HepG2 (cell line): ENCODE measurements at regions not wholly inside any gene's neighbourhood (a gene's known extent, or its start where the extent isn't known, plus 50 kb on each side); places are given as distances from the start of the nearest gene placed in this dataset.

Experiments
- ATAC-seq: fragments of 200-7000 bp; cut with Tn5 transposase; 3 replicates; pipeline ENCODE4 v1.9.1; 2020; ENCODE audit warnings: mild to moderate bottlenecking, moderate library complexity
- BruUV-seq: library from RNA; stranded (reverse); fragments of 400-500 nt; replicated peaks from 2 replicates; lab custom pipeline; 2021; lab: Mats Ljungman, UMichigan
- CTCF ChIA-PET: fragments of 300-600 bp; formaldehyde crosslinking; extraction: SDS; loops from one replicate; lab custom pipeline; 2021; ENCODE audit warnings: low total read pairs, inconsistent platforms, low intra/inter-chr PET ratio; lab: Yijun Ruan, JAX
- POLR2A ChIA-PET: fragments of 350-600 bp; sonication (Branson Sonifier 250); formaldehyde crosslinking; loops from one replicate; lab custom pipeline; 2020; ENCODE audit warnings: antibody characterized with exemption, inconsistent platforms; lab: Yijun Ruan, JAX
- DNase-seq: peaks from one replicate; pipeline ENCODE4 v3.0.0-alpha.2; 2015; ENCODE audit warnings: low spot score
- FAIRE-seq: peaks from 3 replicates; lab custom pipeline; 2011; peaks lifted over from hg19 to GRCh38; lab: Jason Lieb, UNC
- H2AFZ ChIP-seq: one replicate; pipeline ENCODE4 v1.6.1; 2011; ENCODE audit warnings: low read length, inconsistent platforms
- H3K27ac ChIP-seq: fragments of 300-600 bp; 3 replicates; pipeline ENCODE4 v1.8.0; 2011; ENCODE audit warnings: mixed run types, mild to moderate bottlenecking, mixed read lengths, low read length, inconsistent platforms; ENCODE audit not compliant: insufficient read depth; ENCODE audit errors: extremely low read length
- H3K27me3 ChIP-seq, 2 experiments: fragments of 200-600 bp in 1 of 2; 2 replicates in 1 of 2; 3 replicates in 1 of 2; pipeline versions ENCODE4 v1.6.0 to v1.8.0; 2011; ENCODE audit warnings: low read length in 2 of 2, mild to moderate bottlenecking in 2 of 2, moderate library complexity in 2 of 2, inconsistent platforms in 1 of 2; ENCODE audit not compliant: insufficient read depth in 2 of 2, control insufficient read depth in 1 of 2
- H3K36me3 ChIP-seq, 2 experiments: fragments of 200-600 bp in 1 of 2; replicated peaks in 1 of 2; 2 replicates in 1 of 2; 3 replicates in 1 of 2; pipeline versions ENCODE4 v1.5.1 to v1.8.0; 2011; ENCODE audit warnings: low read length in 2 of 2, inconsistent platforms in 1 of 2; ENCODE audit not compliant: insufficient read depth in 2 of 2, control insufficient read depth in 1 of 2
- H3K4me1 ChIP-seq: 2 replicates; pipeline ENCODE4 v1.5.1; 2012; ENCODE audit warnings: low read length, inconsistent platforms; ENCODE audit not compliant: insufficient read depth
- H3K4me2 ChIP-seq: 2 replicates; pipeline ENCODE4 v1.6.0; 2011; ENCODE audit warnings: low read depth, low read length, inconsistent platforms
- H3K4me3 ChIP-seq, 3 experiments: fragments of 200-600 bp in 1 of 3; sonication (generic), shearing (Covaris generic) in 1 of 3; replicated peaks in 1 of 3; 2 replicates each; pipeline ENCODE4 v1.5.1; 2011 to 2016; ENCODE audit warnings: low read length in 3 of 3, inconsistent platforms in 2 of 3, low read depth in 2 of 3, mild to moderate bottlenecking in 2 of 3, control low read depth in 1 of 3, mixed read lengths in 1 of 3; ENCODE audit not compliant: insufficient read depth in 1 of 3
- H3K79me2 ChIP-seq: one replicate; pipeline ENCODE4 v1.6.1; 2011; ENCODE audit warnings: low read length, inconsistent platforms; ENCODE audit not compliant: insufficient read depth
- H3K9ac ChIP-seq: 2 replicates; pipeline ENCODE4 v1.6.0; 2011; ENCODE audit warnings: mild to moderate bottlenecking, low read depth, low read length, inconsistent platforms; ENCODE audit not compliant: insufficient read depth
- H3K9me3 ChIP-seq: 2 replicates; pipeline ENCODE4 v1.5.1; 2012; ENCODE audit warnings: mild to moderate bottlenecking, low read length
- H4K20me1 ChIP-seq: 2 replicates; pipeline ENCODE4 v1.6.0; 2011; ENCODE audit warnings: inconsistent platforms, mild to moderate bottlenecking, low read length, moderate library complexity; ENCODE audit not compliant: insufficient read depth
- AKAP8 ChIP-seq: sonication (generic); formaldehyde crosslinking; IDR thresholded peaks from 2 replicates; pipeline ENCODE4 v1.5.1; 2020; ENCODE audit warnings: mild to moderate bottlenecking, missing genetic modification reagents
- CHD2 ChIP-seq: IDR thresholded peaks from 2 replicates; pipeline ENCODE4 v1.6.1; 2011; ENCODE audit warnings: low read depth, low read length, improper control_type of control experiment
- ELK4 ChIP-seq: sonication (generic); formaldehyde crosslinking; IDR thresholded peaks from 2 replicates; pipeline ENCODE4 v1.9.0; 2021; ENCODE audit warnings: missing genetic modification reagents, borderline replicate concordance
- MAFF ChIP-seq: IDR thresholded peaks from 2 replicates; pipeline ENCODE4 v1.6.1; 2011; ENCODE audit warnings: low read depth, low read length, improper control_type of control experiment
- MAFK ChIP-seq, 2 experiments: IDR thresholded peaks in 1 of 2; conservative IDR thresholded peaks in 1 of 2; 2 replicates each; pipeline ENCODE4 v1.6.1; 2011; ENCODE audit warnings: improper control_type of control experiment in 2 of 2, low read length in 2 of 2
- REXO4 ChIP-seq: sonication (generic); formaldehyde crosslinking; IDR thresholded peaks from 2 replicates; pipeline ENCODE4 v1.8.0; 2022; ENCODE audit warnings: missing genetic modification reagents, mild to moderate bottlenecking, borderline replicate concordance
- ZFP90 ChIP-seq: sonication (generic); formaldehyde crosslinking; IDR thresholded peaks from 2 replicates; pipeline ENCODE4 v1.8.0; 2022; ENCODE audit warnings: missing genetic modification reagents, mild to moderate bottlenecking, inconsistent platforms, borderline replicate concordance
- ZNF503 ChIP-seq: sonication (generic); formaldehyde crosslinking; IDR thresholded peaks from 2 replicates; pipeline ENCODE4 v1.4.0; 2020; ENCODE audit warnings: missing genetic modification reagents
- ZNF614 ChIP-seq: IDR thresholded peaks from 2 replicates; pipeline ENCODE4 v1.6.1; 2018; ENCODE audit warnings: missing biosample characterization, missing genetic modification reagents, inconsistent platforms, borderline replicate concordance
- ZNF629 ChIP-seq: sonication (generic); formaldehyde crosslinking; conservative IDR thresholded peaks from 2 replicates; pipeline ENCODE4 v1.5.0; 2020; ENCODE audit warnings: missing genetic modification reagents
- ZNF644 ChIP-seq: IDR thresholded peaks from 2 replicates; pipeline ENCODE4 v1.6.1; 2016; ENCODE audit warnings: low read depth
- WGBS: methylation state at CpG from one replicate; pipeline ENCODE4 v1.1.6; 2017; ENCODE audit warnings: low lambda C conversion rate; 5-methylcytosine and 5-hydroxymethylcytosine counted together
- in situ Hi-C: cut with HindIII; loops from 2 replicates; pipeline ENCODE4 v1.10.0; 2017; ENCODE audit warnings: low pct_unique_long_range_greater_than_20kb; ENCODE audit not compliant: extremely low pct_ligation_motif_present
- intact Hi-C: fragments of 100-400 bp; cut with micrococcal nuclease; formaldehyde crosslinking; loops from one replicate; pipeline ENCODE4 v1.10.0; 2022; ENCODE audit not compliant: unreplicated experiment

- no peak for TF ChIP-seq ZNF644 (CRISPR knock-in tag)
- TF ChIP-seq, all 625 proteins: peak for 0
Observed at GRCh38 chr1:189150624-189151023, 1327.0 kb downstream of the BRINP3 start (continued).

GRCh38 chr1:189151361-189151760, 1326.3 kb downstream of the BRINP3 start:
- Histone ChIP-seq H3K27me3 (no peaks in the 10 kb centered on the region), H2AFZ (no peak overlapping the region), H3K36me3 (no peaks in the 10 kb centered on the region), H3K9me3 (no peaks in the 10 kb centered on the region), H3K79me2 (no peaks in the 10 kb centered on the region), H3K27ac (no peak overlapping the region), H4K20me1 (no peaks in the 10 kb centered on the region), H3K4me1 (no peaks in the 10 kb centered on the region), H3K4me3 (no peak overlapping the region), H3K4me2 (no peak overlapping the region), H3K9ac (no peak overlapping the region)
- in situ Hi-C loops (no loop called here), intact Hi-C loops (no loop called here)
- TF ChIP-seq AKAP8 (CRISPR knock-in tag) (no peak), ZNF629 (no peak), CHD2 (no peak), ZNF503 (no peak), REXO4 (CRISPR knock-in tag) (no peak), MAFF (peak; percentile 48), MAFK (conservative IDR thresholded peaks at IDR 0.05 in 1 of 2, IDR thresholded peaks at IDR 0.05 in 1 of 2; ENCODE audit: low read length in 2 of 2) (peak; percentile 59 to 71), ZFP90 (CRISPR knock-in tag) (no peak), ELK4 (no peak), ZNF614 (no peak)
- no TSS peak for BruUV-seq
- WGBS, result 0% methylated on average over 2 of the region's 2 CpGs
- FAIRE-seq (no peak), DNase-seq (no peak), ATAC-seq (no peak)
- ChIA-PET POLR2A (no interaction called here), CTCF (no interaction called here)
